A549 (cell line): ENCODE measurements at regions not wholly inside any gene's neighbourhood (a gene's known extent, or its start where the extent isn't known, plus 50 kb on each side); places are given as distances from the start of the nearest gene placed in this dataset.

Experiments
- NPAS2 ChIP-seq: fragments of 250-450 bp; sonication (Bioruptor Pico); IDR thresholded peaks from 2 replicates; pipeline ENCODE4 v1.8.0; 2022; ENCODE audit warnings: mild to moderate bottlenecking, moderate library complexity, borderline replicate concordance
- RFX5 ChIP-seq: fragments of 450-650 bp; IDR thresholded peaks from 2 replicates; pipeline ENCODE4 v1.7.1; 2014; ENCODE audit warnings: antibody characterized with exemption, mild to moderate bottlenecking, moderate library complexity
- TF ChIP-seq, protein P1 (sequence below): fragments of >200 bp; sonication (Bioruptor Twin); formaldehyde crosslinking; IDR thresholded peaks from 3 replicates; pipeline ENCODE4 v1.5.1; 2016

DNA sequence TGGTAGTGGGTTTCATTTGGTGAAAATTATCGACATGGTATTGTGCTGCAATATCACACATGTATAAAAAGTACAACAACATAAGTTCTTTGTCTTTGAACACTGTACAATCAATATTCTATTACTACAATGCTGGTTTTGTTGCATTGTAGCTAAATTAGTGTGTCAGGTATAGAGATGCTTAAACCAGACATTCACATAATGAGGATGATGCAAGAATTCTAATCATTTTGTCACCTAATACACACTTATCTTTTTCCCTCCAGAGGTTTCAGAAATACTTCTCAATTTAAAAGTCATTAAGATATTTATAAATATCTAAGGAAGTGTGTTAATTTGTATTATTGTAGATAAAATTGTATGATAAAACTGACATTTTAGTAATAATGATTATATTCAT, 174.8 kb upstream of the MAN1A1 start:
- TF ChIP-seq RFX5, result no peak
- TF ChIP-seq NPAS2 (CRISPR knock-in tag), result no peak
- TF ChIP-seq, protein P1, sequence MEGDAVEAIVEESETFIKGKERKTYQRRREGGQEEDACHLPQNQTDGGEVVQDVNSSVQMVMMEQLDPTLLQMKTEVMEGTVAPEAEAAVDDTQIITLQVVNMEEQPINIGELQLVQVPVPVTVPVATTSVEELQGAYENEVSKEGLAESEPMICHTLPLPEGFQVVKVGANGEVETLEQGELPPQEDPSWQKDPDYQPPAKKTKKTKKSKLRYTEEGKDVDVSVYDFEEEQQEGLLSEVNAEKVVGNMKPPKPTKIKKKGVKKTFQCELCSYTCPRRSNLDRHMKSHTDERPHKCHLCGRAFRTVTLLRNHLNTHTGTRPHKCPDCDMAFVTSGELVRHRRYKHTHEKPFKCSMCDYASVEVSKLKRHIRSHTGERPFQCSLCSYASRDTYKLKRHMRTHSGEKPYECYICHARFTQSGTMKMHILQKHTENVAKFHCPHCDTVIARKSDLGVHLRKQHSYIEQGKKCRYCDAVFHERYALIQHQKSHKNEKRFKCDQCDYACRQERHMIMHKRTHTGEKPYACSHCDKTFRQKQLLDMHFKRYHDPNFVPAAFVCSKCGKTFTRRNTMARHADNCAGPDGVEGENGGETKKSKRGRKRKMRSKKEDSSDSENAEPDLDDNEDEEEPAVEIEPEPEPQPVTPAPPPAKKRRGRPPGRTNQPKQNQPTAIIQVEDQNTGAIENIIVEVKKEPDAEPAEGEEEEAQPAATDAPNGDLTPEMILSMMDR, result no peak
